ENCODE measurements at regions not wholly inside any gene's neighbourhood (a gene's known extent, or its start where the extent isn't known, plus 50 kb on each side); places are given as distances from the start of the nearest gene placed in this dataset.
"Not testable (repeated sequence)": the region's sequence is repeated elsewhere in the genome, so short reads cannot be mapped to it uniquely, and the experiment has no call there.

DNA sequence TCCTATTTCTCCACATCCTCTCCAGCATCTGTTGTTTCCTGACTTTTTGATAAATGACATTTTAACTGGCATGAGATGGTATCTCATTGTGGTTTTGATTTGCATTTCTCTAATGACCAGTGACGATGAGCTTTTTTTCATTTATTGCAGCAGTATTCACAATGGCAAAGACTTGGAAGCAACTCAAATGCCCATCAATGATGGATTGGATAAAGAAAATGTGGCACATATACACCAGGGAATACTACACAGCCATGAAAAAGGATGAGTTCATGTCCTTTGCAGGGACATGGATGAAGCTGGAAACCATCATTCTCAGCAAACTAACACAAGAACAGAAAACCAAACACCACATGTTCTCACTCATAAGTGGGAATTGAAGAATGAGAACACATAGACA, 329.0 kb upstream of the DAB2 start:
- DNase-seq, ATAC-seq: not testable (repeated sequence)

- ATAC-seq (no peak), DNase-seq (no peak)
These were observed 325.9 kb upstream of the DAB2 start for GRCh38 chr5:39750661-39751060.

DNA sequence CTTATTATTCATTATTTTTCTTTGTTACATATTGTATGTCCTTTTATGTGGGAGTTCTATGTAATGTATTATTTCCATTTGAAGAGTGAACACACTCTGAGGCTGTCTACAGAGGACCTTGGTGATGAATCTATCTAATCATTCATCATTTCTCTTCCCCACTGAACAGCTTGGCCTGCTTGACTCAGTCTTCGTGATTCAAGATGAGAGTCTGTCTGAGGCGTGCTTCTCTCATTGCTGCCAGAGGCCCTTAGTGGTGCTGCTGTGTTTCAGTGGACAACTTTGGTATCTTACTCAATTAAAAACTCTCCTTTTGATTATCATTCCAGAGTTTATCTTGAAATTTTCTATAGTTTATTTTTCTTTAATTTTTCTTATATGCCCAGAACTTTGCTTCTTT, 318.1 kb upstream of the DAB2 start:
- ATAC-seq (no peak), DNase-seq (no peak)

- DNase-seq (no peak), ATAC-seq (no peak)
These were observed 315.6 kb upstream of the DAB2 start for GRCh38 chr5:39740404-39740803.

GRCh38 chr5:39732166-39732565, 307.4 kb upstream of the DAB2 start:
- ATAC-seq (no peak), DNase-seq (no peak)

DNA sequence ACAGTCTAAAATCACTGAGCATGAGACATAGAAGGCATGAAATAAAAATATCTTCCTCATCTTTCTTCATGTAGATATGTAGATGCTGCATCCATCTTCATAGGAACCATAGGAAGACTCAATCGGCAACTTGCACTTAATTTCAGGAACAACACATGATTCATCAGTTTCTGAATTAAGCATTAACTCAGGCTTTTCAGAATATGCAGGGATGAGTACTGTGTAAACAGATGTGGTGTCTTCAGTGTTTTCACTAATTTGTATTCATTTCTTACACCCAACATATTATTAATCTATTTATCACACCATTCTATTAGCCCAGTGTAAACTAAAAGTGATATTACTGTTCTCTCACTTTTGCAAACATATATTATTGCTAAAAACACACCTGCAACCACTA, 305.9 kb upstream of the DAB2 start:
- no peak for ATAC-seq
- DNase-seq = no peak

GRCh38 chr5:39730006-39730405, 305.2 kb upstream of the DAB2 start:
- ATAC-seq (no peak), DNase-seq (no peak)

DNA sequence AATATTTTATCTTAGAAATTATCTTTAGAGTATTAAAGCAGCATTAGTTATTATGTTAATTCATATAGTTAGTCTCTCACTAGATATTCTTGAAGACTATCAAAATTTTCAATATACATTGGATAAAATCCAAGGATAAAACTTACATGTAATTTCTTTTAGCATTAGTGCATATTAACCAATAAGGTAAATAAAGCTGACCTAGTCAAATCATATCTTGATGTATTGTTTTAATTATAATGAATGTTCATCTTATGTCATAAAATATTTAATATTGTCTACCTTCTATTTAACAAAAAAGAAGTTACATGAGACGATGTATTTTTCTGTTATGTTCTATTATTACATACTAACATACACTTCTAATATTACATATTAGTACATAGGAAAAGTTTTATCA, 301.7 kb upstream of the DAB2 start:
- DNase-seq = no peak
- no peak for ATAC-seq

- no peak for DNase-seq
- no peak for ATAC-seq
These were observed 296.6 kb upstream of the DAB2 start for GRCh38 chr5:39721394-39721793.

DNA sequence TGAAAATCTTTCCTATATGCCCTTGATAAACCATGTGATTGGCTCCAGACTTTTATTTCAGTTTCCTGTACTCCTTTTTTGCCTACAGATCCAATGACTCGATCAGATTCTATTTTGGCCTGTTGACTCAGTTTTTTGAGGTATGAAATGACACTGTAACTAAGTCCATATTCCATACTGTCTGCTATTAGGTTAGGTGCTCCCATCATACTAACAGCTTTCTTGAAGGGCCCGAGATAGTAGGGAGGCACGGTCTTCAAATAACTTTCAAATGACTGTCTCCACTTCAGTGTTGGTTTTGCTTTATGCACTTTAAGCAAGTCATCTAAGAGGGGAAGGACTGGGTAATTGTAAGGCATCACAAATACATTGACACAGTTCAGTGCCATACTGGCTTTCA, 295.4 kb upstream of the DAB2 start:
- ATAC-seq = no peak
- no peak for DNase-seq

- no peak for DNase-seq
These were observed 292.6 kb upstream of the DAB2 start for GRCh38 chr5:39717176-39717897.

DNA sequence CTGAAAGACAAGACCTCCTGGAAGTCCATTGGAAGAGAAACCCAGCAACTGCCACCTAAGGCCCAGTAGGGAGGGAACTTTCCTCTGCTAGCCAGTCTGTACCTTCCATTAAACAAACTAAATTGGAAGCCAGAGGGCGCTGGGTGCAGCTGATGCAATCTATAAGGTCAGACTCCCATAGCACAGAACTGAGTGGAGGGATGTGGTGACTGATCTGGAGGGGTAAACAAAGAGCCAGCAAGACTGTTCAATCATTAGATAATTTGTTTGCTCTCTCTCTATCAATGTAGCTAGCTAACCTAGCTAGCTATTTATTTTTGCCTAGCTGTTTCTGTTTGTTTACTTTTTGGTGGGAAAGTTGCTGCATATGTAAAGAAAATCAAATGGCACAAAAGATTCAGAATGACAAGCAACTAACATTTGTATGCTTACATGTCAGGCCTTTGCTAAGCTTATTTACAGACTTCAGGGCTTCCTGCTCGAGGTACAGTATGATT, 291.8 kb upstream of the DAB2 start:
- ATAC-seq (peak; percentile 61), DNase-seq (peak; percentile 15)

More at GRCh38 chr5:39717176-39717897, 292.6 kb upstream of the DAB2 start:
- no peak for ATAC-seq

GRCh38 chr5:39714036-39714698, 289.4 kb upstream of the DAB2 start:
- ATAC-seq (no peak), DNase-seq (peak; percentile 22)

DNA sequence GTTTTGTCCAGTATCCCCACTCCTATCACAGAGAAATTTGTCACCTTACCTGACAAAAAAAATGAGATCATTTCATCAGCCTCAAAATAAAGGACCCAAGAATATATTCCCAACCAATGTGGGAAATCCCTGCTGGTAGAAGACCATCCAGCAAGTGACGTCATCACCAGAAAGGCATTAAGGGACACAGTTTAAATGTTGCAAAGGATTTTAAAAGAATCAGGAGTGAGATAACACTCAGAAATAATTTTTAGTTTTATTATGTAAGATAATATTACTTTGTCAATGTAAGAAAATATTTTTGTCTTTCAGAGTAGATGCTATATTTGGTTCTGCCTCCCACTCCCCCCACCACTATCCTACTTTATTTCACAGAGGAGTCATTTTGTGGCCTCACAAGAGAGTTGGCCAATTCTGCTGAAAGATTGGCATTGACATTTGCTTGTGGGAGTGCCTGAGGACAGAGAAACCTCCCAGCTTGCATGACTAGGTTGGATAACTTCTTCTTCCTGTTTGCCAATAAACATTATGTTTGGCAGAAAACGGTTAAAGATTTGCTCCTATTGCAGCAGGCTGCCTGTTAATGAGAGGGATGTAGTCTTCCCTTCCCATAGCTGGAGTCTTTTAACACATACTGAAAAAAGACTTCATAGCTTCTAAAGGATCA, 288.6 kb upstream of the DAB2 start:
- no peak for ATAC-seq
- no peak for DNase-seq

DNA sequence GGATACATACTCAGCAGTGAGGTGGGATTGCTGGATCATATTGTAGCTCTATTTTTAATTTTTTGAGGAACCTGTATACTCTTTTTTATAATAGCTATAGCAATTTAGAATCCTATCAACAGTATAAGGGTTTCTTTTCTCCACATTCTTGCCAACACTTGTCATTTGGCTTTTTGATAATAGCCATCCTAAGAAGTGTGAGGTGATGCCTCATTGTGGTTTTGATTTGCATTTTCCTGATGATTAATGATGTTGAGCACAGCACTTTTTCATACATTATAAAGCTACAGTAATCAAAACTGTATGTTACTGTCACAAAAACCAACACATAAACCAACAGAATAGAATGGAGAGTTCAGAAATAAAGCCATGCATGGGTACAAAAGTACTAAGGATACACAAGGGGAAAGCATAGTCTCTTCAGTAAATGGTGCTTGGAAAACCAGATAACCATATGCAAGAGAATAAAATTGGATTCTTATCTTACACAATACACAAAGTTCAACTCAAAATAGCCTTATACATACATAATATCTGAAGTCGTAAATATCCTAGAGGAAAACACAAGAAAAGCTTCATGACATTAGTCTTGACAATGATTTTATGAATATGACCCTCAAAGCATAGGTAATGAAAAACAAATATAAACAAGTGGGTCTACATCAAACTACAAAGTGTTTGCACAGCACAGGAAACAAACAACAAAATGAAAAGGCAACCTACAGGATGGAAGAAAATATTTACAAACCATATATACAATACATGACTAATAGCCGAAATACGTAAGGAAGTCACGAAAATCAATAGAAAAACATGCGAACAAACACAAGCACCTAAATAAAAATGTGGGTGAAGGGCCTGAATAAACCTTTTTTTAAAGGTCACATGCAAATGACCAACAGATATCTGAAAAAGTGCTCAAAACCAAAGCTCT, 287.8 kb upstream of the DAB2 start:
- ATAC-seq (no peak), DNase-seq (no peak)

DNA sequence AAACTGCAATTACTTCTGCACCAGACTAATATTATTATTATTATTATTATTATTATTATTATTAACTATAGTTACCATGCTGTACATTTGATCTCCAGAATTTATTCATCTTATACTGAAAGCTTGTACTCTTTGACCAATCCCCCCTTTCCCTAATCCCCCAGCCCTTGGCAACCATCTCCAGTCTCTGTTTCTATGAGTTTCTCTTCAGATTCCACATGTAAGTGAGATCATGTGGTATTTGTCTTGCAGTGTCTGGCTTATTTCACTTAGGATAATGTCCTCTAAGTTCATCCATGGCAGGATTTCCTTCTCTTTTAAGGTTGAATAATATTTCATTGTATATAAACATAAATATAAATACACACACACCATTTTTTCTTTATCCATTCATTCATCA, 287.0 kb upstream of the DAB2 start:
- no peak for ATAC-seq
- DNase-seq = no peak

DNA sequence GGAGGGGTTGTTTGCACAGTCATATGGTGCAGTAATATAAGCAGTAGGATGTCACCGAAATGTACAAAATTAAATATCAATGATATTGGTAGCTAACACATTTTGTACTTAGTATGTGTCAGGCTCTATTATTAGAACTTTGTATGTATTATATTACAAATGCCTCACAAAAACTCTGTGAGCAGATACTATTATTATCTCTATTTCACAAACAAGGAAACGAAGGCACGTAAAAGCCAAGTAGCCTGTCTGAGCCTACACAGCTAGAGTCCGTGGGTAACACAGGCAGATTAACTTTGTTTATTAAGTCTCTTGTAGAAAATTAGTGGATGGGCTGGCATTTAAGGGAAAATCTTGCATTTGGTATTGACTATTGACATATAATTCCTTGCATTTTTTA, 284.3 kb upstream of the DAB2 start:
- ATAC-seq (no peak), DNase-seq (no peak)

- DNase-seq = no peak
- no peak for ATAC-seq
These were observed 278.1 kb upstream of the DAB2 start for GRCh38 chr5:39702928-39703327.

DNA sequence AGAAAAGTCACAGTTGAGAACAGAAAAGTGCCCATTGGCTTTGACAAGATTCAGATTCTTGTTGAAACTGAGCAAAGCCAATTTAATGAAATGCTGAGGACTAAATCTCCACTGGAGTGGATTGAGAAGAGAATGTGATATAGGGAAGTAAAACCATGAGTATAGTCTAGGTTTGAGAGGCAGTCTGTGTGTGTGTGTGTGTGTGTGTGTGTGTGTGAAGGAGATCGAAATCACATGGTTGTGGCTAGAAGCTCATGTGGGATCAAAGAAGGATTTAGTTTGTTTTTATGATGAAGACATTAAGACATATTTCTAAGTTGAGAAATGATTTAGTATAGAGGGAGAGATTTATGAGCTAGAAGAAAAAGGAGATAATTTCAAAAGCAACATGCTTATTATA, 275.7 kb upstream of the DAB2 start:
- ATAC-seq (no peak), DNase-seq (no peak)

DNA sequence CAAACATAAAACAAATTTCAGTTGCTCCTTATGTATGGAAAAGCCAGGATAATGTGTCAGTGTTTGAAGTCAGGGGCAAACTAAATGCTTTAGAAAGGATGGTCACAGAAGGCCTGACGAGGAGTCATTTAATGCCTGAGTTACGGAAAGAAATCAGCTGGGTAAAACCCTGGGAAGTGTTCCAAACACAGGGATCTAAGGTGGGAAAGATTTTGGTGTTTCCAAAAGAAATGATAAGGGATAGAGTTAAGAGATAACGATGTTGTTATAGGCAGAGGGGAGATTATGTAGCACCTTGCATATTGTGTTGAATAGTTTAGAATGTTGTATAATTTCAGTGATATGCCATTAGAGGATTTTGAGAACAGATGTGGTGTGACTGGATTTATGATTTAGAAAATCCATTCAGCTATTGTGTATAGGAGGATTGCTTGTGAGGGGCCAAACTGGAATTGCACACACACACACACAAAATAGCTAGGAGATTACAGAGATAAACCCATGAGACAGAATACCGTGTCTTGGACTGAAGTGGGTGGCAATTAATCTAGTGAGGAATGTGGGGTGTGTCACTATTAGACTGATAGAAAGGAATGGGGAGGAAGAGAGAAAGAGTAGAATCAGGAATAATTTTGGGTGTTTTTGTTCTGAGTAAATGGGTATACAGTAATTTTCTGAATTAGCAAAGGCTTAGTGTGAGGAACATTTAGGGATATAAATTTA, 274.2 kb upstream of the DAB2 start:
- DNase-seq = no peak
- ATAC-seq = no peak

DNA sequence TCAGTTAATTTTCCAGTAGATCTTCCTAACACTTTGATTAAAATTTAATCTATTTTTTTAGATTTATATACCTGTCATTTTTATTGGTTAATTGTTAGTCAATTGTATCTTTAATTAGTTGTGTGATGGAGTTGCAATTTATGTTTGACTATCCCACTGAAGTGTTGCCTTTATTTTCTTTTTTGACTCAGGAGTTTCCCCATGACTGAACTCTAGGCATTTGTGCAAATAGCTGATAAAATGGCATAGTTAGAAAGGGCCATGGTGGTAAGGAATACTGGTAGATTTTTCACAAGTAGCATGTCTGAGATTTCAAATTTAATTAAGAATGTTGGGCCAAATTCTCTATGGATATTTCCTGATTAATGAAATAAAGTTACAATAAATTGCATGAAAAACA, 273.1 kb upstream of the DAB2 start:
- DNase-seq = no peak
- ATAC-seq = no peak
